Dermis blood vessel endothelial cell (primary cell): ENCODE measurements at regions not wholly inside any gene's neighbourhood (a gene's known extent, or its start where the extent isn't known, plus 50 kb on each side); places are given as distances from the start of the nearest gene placed in this dataset.
"Not testable (repeated sequence)": the region's sequence is repeated elsewhere in the genome, so short reads cannot be mapped to it uniquely, and the experiment has no call there.

Experiments used
- DNase-seq: peaks from one replicate; pipeline ENCODE4 v3.0.0; 2010

GRCh38 chr2:58633613-58634365, 392.7 kb upstream of the FANCL start:
- peak; percentile 84 for DNase-seq

- DNase-seq = no peak
Observed at GRCh38 chr2:58631986-58632385, 390.9 kb upstream of the FANCL start.

GRCh38 chr2:58629545-58630119, 388.5 kb upstream of the FANCL start:
- DNase-seq = no peak

- DNase-seq = no peak
Observed at GRCh38 chr2:58620896-58621295, 379.8 kb upstream of the FANCL start.

- peak; percentile 47 for DNase-seq
Observed at GRCh38 chr2:58620093-58620492, 379.0 kb upstream of the FANCL start.

- DNase-seq = no peak
Observed at GRCh38 chr2:58616961-58617360, 375.8 kb upstream of the FANCL start.

GRCh38 chr2:58614219-58614618, 373.1 kb upstream of the FANCL start:
- no peak for DNase-seq

GRCh38 chr2:58612973-58613372, 371.8 kb upstream of the FANCL start:
- no peak for DNase-seq

- DNase-seq = no peak
Observed at GRCh38 chr2:58609326-58609725, 368.2 kb upstream of the FANCL start.

- no peak for DNase-seq
Observed at GRCh38 chr2:58608146-58608545, 367.0 kb upstream of the FANCL start.

GRCh38 chr2:58607448-58607847, 366.3 kb upstream of the FANCL start:
- DNase-seq = no peak

- DNase-seq = peak; percentile 24
Observed at GRCh38 chr2:58606799-58607198, 365.7 kb upstream of the FANCL start.

GRCh38 chr2:58604096-58604495, 363.0 kb upstream of the FANCL start:
- no peak for DNase-seq

- no peak for DNase-seq
Observed at GRCh38 chr2:58601017-58601416, 359.9 kb upstream of the FANCL start.

GRCh38 chr2:58598171-58598570, 357.0 kb upstream of the FANCL start:
- DNase-seq = no peak

- no peak for DNase-seq
Observed at GRCh38 chr2:58595714-58596113, 354.6 kb upstream of the FANCL start.

- peak; percentile 44 for DNase-seq
Observed at GRCh38 chr2:58594762-58595161, 353.6 kb upstream of the FANCL start.

- peak; percentile 34 for DNase-seq
Observed at GRCh38 chr2:58594175-58594574, 353.1 kb upstream of the FANCL start.

- DNase-seq = not testable (repeated sequence)
Observed at GRCh38 chr2:58586178-58586577, 345.1 kb upstream of the FANCL start.

- no peak for DNase-seq
Observed at GRCh38 chr2:58585233-58585632, 344.1 kb upstream of the FANCL start.

- DNase-seq = no peak
Observed at GRCh38 chr2:58584606-58585118, 343.5 kb upstream of the FANCL start.

- no peak for DNase-seq
Observed at GRCh38 chr2:58578276-58578675, 337.2 kb upstream of the FANCL start.

- no peak for DNase-seq
Observed at GRCh38 chr2:58574873-58575272, 333.7 kb upstream of the FANCL start.

- DNase-seq = no peak
Observed at GRCh38 chr2:58572731-58573130, 331.6 kb upstream of the FANCL start.
